ENCODE measurements at regions not wholly inside any gene's neighbourhood (a gene's known extent, or its start where the extent isn't known, plus 50 kb on each side); places are given as distances from the start of the nearest gene placed in this dataset.

DNA sequence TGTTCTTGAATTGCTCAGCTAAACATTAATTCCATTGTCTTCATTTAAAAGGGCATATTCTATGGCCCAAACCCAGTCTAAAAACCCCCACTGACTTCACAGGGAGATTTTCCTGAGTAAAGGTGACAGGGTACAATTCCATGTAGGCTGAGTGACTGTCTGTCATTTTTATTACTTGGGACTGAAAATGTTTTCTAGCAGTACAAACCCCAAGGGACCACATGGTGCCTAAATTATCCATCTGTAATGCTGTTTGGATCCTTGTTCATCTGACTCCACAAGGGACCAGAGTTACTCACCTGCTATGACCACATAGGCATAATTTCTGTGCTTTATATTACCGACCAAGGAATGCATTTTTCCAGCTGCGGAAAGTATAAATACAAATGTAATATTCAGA is 349.1 kb downstream of the ZNF608 start:
- TF ChIP-seq CTCF (IDR thresholded peaks at IDR 0.05) (no peak), EP300 (IDR thresholded peaks at IDR 0.05) (no peak), POLR2A (IDR thresholded peaks at IDR 0.05) (no peak), POLR2AphosphoS5 (IDR thresholded peaks at IDR 0.05) (no peak)
